ENCODE measurements at regions not wholly inside any gene's neighbourhood (a gene's known extent, or its start where the extent isn't known, plus 50 kb on each side); places are given as distances from the start of the nearest gene placed in this dataset.
"Not testable (repeated sequence)": the region's sequence is repeated elsewhere in the genome, so short reads cannot be mapped to it uniquely, and the experiment has no call there.

DNA sequence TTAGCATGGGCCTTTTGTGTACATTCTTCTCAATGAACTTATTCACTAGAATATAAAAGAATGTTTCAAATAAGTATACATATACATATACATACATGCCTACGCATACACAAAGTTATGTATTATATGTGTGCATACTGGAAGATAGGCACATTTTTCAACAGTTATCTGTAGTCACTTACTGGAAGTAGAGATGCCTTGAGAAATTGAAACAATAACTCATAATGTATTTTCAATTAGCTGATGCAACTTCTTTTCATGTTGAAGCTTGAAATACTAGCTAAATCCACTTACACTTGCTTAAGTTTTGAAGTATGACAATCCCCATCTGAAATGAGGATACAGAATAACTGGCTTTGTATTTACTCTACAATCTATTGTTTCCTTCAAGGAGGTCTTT, 469.0 kb upstream of the PTGER4 start:
- DNase-seq, result no peak

DNA sequence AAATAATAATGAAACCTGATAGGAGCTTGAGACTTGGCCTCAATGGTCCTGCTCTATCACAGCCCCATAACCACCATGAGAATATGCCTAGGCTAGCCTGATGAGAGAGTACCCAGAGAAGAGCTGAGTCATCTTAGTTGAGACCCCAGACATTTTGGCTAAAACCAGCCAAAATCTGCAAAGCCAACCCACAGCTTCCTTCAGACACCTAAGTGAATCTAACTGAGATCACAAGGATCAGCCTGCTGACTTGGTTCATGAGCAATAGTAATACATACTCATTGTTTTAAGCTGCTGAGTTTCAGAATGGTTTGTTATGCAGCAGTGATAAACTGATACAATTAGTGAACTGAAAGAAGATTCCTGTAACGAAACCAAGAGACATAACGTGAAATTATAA, 473.7 kb upstream of the PTGER4 start:
- DNase-seq, result no peak

DNA sequence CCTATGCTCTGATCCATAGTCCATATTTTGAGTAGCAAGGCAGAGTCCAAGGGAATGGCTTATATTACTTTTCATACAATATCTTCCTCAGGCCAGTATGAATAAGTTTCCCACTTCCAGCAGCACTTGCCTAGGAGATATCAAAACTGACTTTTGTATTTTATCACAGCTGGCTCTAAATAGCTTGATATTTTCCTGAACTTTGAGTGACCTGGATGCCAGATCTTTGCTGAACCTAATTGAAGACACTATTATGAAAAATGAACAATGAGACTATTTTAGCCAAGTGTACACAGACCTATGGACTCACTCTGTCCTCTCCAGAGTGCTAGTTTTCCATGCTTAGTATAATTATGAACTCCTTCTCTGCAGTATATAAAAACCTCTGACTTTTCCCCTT, 475.6 kb upstream of the PTGER4 start:
- DNase-seq, result no peak

DNA sequence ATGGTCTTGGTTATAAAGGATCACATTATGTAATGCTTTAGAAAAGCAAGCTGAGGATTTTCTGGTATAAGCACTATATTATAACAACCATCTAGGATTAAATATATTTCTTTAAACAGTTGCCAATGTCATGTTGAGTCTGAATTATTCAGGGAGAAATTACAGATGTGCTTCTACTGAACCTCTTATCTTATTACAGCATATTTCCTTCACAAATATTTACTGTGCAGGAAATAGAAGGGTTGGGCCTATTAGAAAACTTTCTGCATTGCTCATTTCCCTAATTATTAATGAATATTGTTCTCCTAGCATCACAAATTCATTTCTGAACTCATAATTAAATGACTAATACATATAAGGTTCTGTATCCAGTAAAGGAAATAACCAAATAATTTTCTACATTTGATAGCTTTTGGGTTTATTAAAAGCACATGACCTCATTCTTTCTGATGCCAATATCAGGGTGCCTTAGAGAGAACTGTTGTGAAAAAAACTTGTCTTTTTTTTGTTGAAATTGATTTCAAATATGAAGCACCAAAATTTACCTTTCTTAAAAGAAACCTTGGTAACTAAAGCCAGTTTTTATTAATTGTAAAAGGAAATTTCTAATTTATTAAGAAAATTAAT, 476.8 kb upstream of the PTGER4 start:
- DNase-seq, result no peak

DNA sequence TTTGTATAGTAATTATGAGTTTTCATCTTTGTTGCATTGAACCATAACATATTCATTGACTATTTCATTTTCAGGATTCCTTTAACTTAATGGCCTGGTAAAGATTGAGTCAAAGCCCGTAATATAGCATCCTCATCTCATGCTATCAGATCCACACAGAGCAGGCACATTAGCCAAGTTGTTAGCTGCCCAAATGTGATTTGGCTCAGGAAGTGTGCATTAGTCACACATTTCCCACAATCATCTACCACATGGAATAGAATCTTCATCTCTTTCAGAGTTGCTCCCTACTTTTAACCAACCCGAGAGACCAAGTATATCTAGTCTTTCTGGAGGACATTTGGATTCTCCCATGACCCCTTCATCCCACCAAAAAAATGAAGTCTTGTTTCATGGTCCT, 481.0 kb upstream of the PTGER4 start:
- no peak for DNase-seq

DNA sequence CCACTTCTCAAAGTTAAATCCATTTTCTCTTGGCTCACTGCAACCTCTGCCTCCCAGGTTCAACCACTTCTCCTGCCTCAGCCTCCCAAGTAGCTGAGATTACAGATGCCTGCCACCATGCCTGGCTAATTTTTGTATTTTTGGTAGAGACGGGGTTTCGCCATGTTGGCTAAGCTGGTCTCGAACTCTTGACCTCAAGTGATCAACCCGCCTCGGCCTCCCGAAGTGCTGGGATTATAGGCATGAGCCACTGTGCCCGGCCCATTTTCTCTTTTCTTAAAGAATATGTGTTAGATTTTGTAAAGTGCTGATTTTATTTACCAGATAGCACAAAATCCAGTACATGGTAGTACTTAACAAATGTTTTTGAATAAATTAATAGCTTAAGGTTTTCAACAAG, 484.1 kb upstream of the PTGER4 start:
- DNase-seq, result not testable (repeated sequence)

DNA sequence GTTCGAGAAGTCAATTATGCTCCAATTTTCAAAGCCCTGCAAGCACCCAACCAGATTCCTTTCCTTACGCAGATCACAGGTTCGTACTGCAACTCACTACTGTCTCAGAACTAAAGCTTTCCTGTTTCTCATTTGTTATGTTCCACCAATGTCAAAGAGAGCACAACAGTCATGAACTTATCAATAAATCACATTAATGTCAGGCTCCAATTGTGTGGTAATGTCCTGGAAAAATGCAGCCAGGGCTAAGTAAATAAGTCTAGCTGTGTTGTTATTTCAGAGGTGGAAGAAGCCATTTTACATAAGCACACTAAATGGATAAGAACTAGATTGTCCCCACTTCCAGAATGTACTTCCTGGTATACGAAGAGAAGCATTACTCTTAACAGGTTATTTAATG, 488.6 kb upstream of the PTGER4 start:
- no peak for DNase-seq

DNA sequence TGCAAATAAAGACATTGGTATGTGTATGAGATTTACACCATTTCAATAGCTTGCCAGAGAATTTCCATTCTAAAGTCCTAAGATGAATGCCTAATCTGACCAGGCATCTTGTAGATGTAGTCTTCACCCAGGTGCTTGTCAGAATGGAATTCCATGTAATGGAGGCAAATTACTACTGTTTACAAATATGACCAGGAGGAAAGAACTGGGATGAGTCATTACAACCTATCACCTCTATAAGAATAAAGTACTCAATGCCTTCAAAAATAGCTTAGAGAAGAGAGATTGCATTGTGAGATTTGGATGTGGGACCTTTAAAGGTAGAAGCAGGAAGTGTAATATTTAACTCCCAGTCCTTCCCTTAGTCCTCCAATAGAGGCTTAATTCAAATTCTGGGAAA, 507.0 kb upstream of the PTGER4 start:
- DNase-seq, result no peak

DNA sequence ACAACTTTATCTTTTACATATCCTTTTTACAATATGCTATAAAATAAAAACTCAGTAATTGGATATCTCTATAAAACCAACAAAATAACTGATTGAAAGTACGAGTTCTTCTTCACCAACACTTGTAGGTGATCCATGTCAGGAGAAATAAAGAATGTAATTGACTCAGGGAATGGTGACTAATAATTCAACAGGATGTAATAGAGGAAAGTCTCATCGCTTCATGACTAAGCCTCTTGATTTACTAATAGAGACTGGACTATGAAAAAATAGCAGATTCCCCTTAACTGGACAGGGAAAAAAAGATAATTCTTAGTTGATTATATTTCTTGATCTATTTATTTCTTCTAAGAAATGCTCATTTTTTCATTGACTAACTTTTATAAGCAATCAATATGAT, 507.7 kb upstream of the PTGER4 start:
- DNase-seq, result no peak

DNA sequence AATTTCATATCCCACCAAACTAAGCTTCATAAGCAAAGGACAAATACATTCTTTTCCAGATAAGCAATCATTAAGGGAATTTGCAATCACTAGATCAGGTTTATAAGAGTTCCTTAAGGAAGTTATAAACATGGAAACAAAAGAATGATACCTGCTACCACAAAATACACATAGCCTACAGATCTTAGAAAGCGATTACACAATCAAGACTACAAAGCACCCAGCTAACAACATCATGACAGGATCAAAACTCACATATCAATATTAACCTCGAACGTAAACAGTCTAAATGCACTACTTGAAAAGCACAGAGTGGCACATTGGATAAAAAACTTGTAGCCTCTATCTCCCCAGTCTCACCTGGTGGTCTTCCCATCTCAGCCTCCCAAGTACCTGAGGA, 512.4 kb upstream of the PTGER4 start:
- no peak for DNase-seq

DNA sequence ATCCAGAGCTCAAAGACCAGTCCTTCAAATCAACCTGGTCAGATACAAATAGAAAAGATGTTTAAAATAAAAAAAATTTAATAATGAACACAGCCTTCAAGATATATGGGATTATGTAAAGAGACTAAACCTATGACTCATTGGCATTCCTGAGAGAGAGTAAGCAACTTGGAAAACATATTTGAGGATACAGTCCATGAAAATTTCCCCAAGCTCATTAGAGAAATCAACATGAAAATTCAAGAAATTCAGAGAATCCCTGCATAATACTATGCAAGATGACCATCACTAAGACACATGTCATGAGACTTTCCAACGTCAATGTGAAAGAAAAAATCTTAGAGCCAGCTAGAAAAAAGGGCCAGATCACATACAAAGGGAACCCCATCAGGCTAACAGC, 512.9 kb upstream of the PTGER4 start:
- DNase-seq, result no peak

DNA sequence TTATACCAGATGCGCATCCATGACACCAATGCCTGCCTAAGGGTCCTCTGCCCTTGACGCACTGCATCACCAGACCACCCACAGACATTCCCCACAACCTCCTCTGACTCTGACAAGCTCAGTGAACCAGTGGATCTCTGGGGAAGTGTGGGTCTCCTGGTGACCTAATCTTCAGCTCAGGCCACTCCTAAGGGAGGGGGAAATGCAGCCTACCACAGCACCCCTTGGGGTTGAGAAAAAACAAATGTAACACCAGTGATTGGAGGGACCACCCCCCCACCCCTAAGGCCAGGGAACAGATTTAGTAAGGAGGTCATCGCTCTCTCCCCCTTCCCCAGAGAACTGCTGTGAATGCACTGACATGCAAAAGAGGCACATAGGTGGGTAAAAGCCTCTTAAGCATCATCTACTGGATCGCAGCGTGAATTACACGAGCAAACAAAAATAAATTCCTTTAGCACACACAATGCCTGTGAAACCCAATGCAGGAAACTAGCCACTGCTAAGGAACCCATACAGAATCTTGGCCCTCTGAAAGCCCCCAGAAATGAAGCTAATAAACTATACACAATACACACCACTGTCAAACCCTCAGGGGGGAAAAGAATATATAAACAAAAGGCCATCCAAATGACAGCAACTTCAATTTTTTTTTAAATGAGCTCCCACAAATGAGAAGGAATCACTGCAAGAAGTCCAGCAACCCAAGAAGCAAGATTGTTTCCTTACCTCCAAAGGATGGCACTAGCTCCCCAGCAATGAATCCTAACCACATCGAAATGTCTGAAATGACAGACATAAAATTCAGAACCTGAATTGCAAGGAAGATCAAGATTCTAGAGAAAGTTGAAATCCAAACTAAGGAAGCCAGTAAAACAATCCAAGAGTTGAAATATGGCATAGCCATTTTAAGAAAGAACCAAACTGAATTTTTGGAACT, 513.7 kb upstream of the PTGER4 start:
- no peak for DNase-seq

DNA sequence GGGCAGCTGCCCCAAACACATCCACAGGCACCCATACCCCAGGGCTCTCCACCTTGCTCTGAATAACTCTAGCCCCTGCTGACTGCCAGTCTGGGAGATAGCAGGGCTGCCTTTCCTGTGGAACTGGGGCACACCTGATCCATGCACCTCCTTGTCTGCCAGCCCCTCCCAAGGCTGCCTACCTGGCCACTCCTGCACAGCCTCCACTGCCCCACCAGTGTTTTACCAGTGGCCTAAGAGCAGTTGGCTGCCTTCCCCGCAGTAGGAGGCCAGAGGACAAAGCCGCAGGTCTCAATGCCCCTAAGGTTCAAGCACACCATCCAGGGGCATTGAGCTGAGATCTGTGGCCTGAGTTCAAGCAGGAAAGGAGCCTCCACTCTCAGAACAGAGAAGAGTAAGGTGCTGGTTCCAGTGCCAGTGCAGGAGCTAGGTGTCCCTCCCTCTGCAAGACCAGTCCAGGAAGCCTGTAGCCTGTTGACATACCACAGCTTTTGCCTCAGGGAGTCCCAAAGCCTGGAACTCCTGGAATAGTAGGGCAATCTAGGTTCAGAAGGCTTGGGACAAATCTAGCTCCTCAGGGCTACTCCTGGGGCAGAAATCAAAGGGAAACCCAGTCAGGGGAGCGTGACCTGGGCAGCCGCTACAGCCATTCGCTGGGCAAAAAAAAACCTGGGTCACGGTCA, 514.5 kb upstream of the PTGER4 start:
- DNase-seq, result no peak

DNA sequence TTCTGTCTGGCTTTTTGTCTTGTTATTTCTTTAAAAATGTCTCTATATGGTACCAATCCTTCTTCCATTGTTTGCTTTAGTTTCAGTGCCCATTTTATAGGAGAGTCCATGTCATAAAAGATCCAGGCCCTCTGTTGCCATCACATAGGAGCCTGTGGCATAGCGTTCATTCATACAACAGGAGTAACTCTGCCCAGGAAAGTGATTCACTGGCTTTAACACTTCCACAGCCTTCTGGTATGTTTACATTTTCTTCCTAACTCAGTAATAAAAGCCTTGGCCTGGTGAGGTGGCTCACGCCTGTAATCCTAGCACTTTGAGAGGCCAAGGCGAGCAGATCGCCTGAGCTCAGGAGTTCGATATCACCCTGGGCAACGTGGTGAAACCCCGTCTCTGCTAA, 519.3 kb upstream of the PTGER4 start:
- no peak for DNase-seq

DNA sequence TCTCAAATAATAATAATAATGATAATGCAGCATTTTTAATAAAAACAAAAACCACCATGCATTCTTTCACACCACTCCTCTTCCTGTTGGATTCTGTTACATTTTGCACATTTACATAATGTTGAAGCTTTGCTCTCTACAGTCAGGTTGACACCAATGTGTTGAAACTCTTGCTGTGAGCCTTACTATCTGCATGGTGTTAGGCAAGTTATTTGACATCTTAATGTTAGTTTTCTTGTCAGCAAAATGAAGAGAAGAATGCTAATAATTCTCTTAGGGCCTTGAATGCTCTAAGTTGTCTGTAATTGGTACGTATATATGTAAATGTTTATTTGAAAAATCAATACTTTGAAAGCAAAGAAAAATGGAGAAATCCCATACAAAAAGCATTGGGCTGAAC, 525.5 kb upstream of the PTGER4 start:
- no peak for DNase-seq

DNA sequence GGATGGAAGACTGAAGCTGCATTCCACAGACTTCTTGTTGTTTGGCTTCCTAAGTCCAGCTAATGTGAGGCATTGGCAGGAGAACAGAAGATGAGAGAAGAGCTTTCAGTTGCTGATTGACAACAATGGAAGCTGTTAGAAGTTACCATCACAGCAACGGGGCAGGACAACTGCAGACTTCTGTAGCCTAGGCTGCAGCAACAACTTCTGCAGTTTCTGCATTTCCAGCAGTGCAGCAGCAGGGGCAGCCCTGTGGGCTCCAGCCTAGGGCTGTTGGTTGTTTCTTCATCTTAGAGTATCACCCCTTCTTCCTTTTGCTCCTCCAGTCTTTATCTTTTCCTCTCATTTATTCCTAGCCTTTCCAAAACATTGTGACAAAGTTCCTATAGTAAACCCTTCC, 528.8 kb upstream of the PTGER4 start:
- no peak for DNase-seq

DNA sequence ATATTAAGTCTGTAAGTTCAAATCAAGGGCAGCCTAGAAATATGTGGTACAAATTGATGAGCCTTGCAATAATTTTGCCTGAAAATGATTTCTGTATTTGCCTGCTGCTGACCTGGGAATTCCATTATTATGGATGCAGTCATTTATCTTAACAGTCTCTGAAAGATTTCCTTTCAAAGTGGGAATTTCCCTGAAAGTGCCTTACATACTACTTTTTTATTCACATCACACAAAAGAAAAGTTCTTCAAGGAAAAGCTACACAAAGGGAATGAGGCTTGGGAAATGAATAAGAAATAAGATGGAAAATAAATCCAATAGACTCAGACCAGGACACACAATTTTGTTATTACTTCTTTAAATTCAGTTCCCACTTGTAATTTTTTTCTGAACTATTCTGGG, 537.8 kb upstream of the PTGER4 start:
- DNase-seq, result no peak

DNA sequence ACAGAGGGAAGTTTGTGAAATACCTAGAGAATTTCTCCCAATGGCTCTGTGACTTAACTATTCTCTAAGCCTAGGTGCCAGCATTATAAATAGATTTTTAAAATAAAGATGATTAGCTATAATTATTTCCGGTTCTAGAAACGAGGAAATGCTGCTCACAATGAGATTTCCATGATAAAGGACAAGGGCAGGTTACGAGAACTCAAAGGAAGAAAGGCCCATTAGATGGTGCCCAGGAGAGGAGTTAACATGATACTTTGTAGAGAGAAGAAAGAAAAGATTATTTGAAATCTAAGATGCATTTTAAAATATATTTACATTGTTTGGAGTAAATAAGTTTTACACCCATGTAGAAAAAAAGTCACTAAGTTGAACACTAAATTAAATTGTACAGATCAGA, 538.3 kb upstream of the PTGER4 start:
- no peak for DNase-seq

DNA sequence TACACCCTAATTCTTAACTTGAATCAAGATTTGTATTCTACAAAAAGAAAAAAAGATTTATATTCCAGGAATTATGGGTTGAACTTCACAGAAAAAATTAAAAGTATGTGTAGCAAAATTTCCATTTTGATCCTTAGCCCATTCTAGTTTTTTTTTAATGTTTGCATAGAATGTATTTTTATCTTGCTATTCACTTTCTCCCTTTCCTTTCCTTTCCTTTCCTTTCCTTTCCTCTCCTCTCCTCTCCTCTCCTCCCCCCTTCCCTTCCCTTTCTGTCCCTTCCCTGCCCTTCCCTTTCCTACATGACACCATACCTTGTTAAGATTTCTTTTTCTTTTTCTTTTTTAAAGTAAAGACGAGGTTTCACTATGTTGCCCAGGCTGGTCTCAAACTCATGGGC, 542.5 kb upstream of the PTGER4 start:
- no peak for DNase-seq

DNA sequence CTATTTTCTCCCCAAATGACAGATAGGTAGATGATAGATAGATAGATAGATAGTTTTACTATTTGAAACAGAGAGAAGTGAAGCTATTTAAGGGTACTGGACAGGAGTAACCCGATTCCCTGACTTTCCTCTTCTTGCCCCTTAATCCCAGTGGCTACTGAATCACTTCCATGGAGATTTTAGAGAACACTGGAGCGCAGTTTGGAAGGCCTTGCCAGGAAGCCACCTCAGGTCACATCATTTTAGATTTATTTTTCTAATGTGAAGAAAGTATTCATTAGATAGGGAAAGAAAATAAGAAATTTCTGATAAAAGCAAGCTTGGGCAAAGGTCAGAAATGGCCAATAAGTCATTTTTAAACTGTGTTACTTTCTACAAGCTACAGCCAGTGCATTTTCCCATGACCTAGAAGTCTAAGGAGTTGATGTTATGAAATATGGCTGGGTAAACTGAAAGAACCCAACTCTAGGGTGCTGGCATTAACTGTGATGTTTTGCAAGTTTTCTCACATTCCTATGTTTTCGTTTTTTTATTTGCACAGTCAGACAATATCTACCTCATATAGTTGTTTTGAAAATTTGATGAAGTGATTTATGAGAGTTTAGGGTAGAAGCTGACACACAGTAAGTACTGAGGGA, 544.7 kb upstream of the PTGER4 start:
- DNase-seq, result no peak

DNA sequence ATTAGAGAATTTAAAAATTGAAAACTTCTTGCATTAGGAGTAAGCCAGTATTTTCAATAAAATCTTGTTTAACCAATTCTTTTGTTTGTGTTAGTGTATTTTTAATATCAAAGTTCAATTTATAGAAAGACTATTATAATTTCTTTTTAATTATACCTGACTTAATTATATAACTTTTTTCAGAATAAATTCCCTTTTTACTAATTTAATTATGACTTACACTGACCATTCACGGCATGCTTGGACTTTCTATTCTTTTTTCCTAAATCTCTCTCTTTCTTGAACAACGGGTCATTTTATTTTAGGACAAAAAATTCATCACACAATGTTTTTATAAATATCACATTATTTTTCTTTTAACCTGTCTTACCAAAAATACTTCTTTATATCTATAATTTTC, 555.3 kb upstream of the PTGER4 start:
- peak in 1 of 2 experiments; percentile 11 for DNase-seq

DNA sequence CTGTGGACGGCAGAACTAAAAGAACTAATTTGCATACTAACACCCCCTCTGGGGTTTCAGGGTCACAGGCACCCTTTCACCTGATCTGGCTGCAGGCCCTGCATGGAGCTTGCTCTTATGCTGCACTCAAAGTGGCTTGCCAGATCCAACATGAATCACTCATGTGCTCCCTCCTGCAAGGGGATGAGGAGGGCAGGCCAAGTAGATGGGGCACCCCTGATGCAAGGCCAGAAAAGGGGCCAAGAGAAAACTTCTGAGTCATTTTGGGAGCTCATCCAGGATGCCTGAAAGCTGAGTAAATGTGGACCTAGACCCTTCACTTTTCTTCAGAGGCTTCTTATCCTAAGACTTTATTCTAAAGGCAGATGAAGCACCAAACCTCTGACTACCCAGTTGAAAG, 558.5 kb upstream of the PTGER4 start:
- no peak for DNase-seq

DNA sequence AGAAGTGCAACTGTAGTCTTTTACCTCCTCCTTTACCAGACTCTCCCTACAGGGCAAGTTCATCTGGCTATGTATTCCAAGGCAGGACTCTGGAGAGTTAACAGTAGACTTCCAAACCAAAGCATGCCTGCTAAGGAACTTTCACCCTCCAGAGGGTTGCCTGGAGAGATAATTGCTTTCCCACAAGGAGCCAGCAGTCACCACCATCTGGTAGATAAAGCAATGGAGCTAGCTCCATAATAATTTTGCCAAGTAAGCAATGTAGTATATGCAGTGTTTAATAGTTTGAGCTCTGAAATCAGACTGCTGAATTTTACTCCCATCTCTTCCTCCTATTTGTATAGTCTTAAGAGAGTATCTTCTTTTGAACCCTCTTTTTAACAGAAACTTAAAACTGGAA, 566.8 kb upstream of the PTGER4 start:
- DNase-seq, result no peak

DNA sequence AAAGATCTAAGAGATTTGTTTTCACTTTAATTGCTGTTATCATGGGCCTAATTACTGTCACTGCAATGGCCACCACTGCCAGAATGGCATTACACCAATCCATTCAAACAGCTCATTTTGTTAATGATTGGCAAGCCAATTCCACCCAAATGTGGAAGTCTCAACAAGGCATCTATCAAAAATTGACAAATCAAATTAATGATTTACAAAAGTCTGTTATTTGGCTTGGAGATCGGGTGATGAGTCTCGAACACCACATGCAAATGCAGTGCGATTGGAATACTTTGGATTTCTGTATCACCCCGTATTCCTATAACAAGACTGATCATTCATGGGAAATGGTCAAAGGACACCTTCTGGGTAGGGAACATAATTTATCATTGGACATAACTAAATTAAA, 568.7 kb upstream of the PTGER4 start:
- DNase-seq, result not testable (repeated sequence)
